ENCODE measurements at regions not wholly inside any gene's neighbourhood (a gene's known extent, or its start where the extent isn't known, plus 50 kb on each side); places are given as distances from the start of the nearest gene placed in this dataset.

- DNase-seq (ENCODE audit: low read depth), result no peak
Measured at GRCh38 chr16:85327731-85328675, 215.7 kb upstream of the CIBAR2 start.

DNA sequence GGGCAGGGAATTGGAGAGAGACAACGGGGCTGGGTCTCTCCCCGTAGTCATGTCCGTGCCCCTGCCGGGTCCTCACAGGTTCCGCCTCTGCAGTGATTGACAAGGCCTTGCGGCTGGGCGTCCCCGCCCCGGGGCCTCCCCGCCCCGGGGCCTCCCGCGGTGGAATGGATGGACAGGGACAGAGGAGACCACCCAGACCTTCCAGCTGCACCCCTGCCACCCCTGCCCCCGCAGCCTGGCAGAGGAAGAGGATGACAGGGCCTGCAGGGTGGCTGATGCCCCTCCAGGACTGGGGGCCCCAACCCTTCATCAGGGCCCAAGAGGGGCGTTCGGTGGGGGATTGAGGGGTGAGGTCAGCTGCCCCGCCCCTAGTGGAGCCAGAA lies 216.4 kb upstream of the CIBAR2 start:
- DNase-seq (ENCODE audit: low read depth), result no peak

DNA sequence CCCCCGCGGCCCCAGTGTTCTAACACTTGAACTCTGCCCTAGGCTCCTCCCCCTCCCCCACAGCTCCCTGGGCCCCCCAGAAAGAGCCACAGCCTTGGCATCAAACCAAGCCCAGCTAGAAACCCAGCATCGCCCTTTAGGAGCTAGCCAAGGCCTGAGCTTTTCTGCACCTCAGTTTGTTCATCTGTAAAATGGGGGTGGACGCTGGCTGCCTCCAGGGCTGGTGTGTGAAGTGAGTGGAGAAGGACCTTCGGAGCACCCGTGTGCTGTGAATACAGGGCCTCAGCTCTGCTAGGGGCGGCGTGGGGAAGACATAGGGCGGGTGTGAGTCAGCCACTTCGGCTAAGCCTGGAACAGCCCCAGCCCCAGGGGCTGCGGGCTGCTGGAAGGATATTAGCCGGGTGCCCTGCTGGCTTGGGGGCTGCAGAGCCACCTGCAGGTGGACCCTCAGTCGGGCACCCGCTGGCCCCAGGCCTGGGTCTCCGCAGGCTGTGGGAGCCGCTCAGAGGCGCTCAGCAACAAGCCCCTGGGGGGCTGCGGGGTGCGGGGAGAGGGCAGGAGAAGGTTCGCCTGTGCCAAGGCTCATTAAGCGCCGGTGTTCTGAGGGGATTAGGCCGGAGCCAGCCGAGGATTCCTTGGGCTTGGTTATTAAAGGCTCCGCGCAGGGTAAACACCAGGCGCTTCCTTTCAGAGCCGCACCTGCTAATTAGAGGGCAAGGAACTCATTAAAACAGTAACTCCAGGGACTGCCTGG lies 217.0 kb upstream of the CIBAR2 start:
- DNase-seq (ENCODE audit: low read depth), result no peak

GRCh38 chr16:85330006-85330693 lies 217.9 kb upstream of the CIBAR2 start:
- no peak for DNase-seq (ENCODE audit: low read depth)

DNA sequence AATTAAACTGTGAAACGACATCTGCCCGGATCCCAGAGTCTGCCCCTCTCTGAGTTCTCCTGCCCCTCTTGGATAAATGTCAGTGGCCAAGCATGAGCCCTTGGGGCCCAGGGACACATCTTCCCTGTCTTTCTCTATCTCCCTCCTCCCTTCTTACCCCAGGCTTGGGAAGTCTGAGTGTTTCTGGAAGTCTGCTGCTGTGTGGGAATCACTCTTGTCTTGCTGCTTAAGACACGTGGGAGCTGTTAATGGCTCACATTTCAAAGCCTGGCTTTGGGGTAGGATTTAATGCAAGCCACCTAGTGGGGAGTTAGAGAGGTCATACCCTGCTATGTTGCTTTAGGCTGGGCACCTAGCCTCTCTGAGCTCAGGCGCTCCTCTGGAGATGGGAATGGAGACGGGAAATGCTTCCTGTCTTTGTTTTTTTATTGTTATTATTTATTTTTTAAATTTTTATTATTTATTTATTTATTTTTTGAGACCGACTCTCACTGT lies 218.5 kb upstream of the CIBAR2 start:
- DNase-seq (ENCODE audit: low read depth), result no peak

GRCh38 chr16:85331688-85332087 lies 219.4 kb upstream of the CIBAR2 start:
- no peak for DNase-seq (ENCODE audit: low read depth)

DNA sequence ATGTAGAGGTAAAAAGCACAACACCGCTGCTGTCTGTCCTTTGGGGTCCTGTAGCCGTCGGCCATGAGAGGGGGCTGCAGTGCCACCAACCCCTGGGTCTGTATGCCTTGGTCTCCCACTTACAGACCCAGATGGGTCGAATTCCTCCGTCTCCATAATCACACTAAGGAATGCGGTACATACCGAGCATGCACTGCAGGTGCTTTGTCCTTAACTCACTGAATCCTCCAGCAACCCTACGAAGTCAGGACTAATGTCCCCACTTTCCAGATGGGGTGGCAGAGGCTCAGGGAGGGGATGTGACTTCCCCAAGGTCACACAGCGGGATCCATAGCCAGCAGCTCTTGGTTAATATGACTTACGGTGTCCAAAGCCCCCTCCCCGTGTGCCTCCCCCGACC lies 219.9 kb upstream of the CIBAR2 start:
- DNase-seq (ENCODE audit: low read depth), result no peak

DNA sequence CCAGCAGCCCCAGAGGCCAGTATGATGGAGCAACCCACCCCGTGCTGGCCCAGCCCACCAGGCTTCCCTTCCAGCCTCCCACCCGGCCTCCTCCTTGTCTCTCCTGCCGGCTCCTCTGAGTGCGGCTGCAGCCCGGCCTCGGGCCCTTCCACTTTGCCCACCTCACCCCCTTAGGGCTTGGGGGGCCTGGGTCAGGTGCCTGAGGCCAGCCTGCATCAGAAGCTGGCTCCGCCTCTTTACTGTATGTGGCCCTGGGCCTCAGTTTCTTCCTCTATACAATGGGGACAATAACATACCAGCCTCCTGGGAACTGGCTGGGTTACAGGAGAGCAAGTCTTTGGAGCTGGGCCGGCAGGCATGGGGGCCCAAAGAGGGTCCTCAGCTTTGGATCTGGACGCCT lies 221.1 kb upstream of the CIBAR2 start:
- DNase-seq (ENCODE audit: low read depth), result no peak

DNA sequence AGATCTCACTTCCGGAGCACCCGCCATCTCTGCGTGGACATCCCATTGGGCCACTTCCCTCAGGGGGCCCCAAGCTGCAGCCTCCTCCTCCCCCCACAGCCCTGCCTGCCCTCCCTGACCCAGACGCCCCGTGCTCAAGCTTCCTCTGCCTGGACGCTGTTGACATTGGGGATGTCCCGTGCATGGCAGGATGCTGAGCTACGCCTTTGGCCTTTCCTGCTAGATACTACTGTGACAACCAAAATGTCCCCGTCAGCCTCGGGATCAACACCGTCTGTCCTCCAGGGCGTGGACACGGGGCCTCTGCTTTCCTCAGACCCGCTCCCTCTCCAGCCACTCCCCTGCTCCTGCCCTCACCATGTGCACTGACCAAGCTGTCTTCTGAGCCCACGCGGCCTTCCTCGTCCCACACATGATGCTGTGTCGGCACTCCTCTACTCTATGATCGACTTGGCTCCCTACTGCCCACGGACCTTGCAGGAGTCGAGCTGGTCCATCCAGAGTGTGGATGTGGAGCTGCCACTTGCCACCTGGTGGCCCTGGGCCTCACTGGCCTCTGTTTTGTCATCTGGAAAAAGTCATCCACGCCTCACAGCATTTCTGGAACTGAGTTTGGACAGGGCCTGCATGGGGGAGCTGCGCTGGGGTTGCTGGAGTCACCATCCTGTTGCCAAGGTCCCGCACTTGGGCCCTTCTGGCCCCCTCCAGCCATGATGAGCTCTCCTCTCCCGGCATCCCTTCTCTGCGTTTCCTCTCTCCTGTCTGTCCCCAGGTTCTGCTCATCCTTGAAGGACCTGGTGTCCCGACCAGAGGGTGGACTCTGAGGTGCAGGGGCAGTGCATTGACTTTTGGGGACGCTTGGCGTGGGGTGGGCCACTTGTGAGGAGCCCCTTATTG lies 221.7 kb upstream of the CIBAR2 start:
- no peak for DNase-seq (ENCODE audit: low read depth)

GRCh38 chr16:85334718-85335583 lies 222.7 kb upstream of the CIBAR2 start:
- no peak for DNase-seq (ENCODE audit: low read depth)

DNA sequence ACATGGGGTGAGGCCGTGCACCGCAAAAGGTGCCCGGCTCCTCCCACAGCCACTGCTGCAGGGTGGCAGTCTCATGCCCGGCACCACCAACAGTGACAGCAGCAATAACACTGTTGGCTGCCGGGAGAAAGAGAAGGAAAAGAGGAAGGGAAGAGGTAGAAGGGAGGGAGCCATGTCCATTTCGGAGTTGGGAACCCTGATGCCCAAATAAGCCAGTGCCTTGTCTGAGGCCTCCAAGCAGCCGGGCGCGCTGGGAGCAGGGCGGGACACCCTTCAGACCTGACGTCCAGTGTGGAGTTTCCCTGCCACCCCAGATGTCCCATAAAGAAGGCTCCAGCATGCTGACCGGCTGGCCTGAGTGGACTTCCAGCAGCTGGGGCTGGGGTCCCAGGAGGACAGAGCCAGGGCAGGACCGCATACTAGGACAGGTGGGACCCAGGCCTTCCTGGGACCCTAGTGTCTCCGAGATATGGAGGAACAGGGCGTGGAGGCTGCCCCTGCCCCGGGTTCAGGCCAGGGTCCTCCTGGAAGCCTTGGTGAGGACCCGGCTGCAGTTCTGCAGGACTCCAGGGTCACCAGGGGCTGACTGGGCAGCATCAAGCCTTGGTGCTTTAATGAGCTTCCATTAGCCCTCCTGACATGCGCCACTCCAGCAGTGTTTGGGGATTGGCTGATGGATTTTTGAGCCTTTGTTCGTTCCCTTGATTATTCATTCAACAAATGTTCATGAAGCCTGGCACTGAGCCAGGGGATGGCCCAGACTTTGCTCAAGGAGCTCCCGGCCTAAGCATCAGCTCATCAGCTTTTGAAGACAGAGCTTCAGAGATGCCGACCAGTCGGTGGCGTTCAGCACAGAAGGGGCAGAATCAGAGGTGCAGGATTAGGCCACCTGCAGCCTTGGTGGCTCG lies 223.6 kb upstream of the CIBAR2 start:
- DNase-seq (ENCODE audit: low read depth), result no peak

DNA sequence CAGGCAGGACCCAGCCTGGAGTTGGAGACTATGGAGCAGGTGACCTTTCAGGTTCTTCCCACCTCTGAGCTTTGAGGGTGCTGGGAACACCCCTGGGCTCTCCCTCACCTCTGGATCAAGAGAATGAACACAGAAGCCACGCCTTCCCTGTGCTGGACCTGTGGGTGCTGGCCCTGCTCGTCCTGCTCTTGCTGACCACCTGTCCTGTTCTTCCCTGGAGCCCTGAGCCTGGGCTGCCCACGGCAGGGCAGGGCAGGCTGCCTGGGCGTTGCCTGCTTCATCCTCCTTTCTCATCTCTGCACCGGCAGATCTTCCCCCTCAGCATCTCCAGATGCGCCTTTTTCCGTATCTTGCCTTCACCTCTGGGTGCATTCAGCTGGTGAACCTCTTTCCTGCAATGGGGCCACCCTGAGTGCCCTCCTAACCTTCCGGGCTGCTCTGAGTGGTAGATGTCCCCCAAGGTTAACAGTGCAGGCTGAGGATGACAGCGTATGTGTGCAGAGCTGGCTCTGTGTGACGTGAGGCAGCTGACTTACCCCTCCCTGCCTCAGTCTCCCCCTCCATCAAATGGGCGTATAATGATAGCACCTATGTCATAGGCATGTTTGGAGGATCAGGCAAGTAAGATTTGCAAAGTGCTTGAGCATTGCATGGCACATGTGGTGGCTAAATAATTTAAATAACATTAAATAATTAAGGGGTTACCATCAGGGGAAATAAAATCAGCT lies 225.8 kb upstream of the CIBAR2 start:
- DNase-seq (ENCODE audit: low read depth), result no peak

- DNase-seq (ENCODE audit: low read depth), result no peak
Measured at GRCh38 chr16:85338638-85338982, 226.3 kb upstream of the CIBAR2 start.

DNA sequence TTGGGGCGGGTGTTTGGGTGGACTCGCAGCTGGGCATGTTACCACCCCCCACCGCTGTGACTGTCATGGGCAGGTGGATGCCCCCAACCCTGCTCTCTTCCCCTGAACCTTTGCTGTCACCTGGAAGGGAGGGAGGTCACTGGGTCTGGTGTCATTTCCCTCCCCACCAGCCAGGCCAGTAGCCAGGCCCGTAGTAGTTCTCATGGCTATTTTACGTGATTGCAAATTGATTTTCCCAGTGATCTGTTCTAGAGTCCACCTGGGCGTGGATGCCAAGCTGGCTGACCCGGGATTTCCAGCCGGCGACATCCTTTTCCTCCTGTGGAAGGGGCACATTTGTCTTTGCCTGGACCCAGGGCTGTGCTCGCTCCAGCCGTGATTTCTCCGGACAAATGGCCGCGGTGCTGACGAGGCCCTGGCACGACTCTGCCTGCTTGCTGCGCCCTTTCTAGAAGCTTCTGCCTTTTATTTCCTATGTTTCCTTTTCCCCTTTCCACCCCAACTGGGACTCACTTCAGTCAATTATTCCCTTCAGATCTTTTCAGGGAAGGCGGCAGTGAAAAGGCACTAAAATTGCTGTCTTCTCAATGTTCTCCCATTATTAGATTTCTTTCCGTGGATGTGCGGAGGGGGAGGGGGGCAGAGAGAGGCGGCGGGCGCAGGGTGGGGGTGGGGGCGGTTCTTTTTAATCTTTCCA lies 226.9 kb upstream of the CIBAR2 start:
- DNase-seq (ENCODE audit: low read depth), result no peak

DNA sequence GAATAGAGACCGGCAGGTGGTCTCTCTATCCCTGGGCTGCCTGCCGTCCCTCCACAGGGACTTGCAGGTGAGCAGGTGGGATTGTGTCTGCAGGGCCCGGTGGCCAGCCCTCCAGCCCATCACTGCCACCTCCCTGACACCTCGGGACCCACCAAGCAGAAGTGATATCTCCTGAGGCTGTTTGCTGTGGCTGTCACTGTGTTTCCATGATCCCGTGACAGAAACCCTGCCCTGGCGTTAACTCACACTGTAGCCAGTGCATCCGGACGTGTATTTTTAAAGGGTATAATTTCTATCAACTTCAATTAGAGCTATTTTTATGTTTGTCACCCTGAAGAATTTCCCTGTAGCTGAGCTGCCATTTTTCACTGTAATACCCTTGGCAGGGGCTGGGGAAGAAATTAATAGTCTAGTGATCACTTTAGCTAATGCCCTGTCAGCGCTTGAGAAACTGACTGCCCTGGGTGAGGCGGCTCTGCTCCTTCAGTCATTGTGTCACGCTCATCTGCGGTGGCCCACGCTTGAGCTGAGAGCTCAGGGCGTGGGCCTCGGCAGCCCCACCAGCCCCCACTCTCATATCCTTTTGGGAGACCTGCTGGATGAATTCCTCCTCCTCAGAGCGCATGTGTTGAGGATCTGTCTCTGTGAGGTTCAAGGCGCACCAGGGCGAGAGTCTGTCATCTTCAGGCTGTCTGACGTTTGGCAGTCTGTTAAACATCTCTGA lies 229.9 kb upstream of the CIBAR2 start:
- no peak for DNase-seq (ENCODE audit: low read depth)

GRCh38 chr16:85344502-85345128 lies 232.3 kb upstream of the CIBAR2 start:
- no peak for DNase-seq (ENCODE audit: low read depth)

DNA sequence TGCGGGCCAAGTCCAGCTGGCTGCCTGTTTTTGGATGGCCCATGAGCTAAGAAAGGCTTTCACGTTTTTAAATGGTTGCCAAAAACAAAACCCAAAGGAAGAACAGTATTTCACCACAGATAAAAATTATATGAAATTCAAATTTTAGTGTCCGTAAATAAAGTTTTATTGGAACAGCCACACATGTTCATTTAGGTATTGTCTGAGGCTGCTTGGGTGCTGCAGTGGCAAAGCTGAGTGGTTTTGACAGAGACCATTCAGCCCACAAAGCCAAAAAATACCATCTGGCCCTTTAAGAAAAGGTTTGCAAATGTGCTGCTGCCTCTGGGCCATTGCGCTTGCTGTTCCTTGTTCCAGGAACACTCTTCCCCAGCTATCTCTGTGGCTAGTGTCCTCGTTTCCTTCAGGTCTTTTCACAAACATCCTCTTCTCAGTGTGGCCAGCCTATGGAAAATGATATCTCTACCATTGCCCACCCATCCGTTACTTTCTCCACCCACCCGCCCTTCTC lies 232.9 kb upstream of the CIBAR2 start:
- no peak for DNase-seq (ENCODE audit: low read depth)

All from HS-27A (cell line).